HEK293 (cell line): ENCODE measurements at regions not wholly inside any gene's neighbourhood (a gene's known extent, or its start where the extent isn't known, plus 50 kb on each side); places are given as distances from the start of the nearest gene placed in this dataset.

Source experiments
- KLF8 ChIP-seq: fragments of 450-650 bp; formaldehyde crosslinking; IDR thresholded peaks from 2 replicates; pipeline ENCODE4 v1.5.1; 2016; ENCODE audit warnings: missing biosample characterization, missing genetic modification characterization
- YY1 ChIP-seq: fragments of 450-650 bp; formaldehyde crosslinking; IDR thresholded peaks from 2 replicates; pipeline ENCODE4 v1.5.1; 2018; ENCODE audit warnings: missing biosample characterization, missing genetic modification characterization
- ZNF548 ChIP-seq: fragments of 450-650 bp; formaldehyde crosslinking; IDR thresholded peaks from 2 replicates; pipeline ENCODE4 v1.5.1; 2016; ENCODE audit warnings: missing biosample characterization, missing genetic modification characterization
- ZNF645 ChIP-seq: fragments of 450-650 bp; formaldehyde crosslinking; IDR thresholded peaks from 2 replicates; pipeline ENCODE4; 2016; ENCODE audit warnings: missing biosample characterization, missing genetic modification characterization
- TF ChIP-seq, protein P1 (sequence below): fragments of 450-650 bp; formaldehyde crosslinking; IDR thresholded peaks from 2 replicates; pipeline ENCODE4 v1.5.1; 2016; ENCODE audit warnings: missing biosample characterization, missing genetic modification characterization
- TF ChIP-seq, protein P2 (sequence below): fragments of 450-650 bp; formaldehyde crosslinking; IDR thresholded peaks from 2 replicates; pipeline ENCODE4 v1.5.1; 2016; ENCODE audit warnings: missing biosample characterization, missing genetic modification characterization

DNA sequence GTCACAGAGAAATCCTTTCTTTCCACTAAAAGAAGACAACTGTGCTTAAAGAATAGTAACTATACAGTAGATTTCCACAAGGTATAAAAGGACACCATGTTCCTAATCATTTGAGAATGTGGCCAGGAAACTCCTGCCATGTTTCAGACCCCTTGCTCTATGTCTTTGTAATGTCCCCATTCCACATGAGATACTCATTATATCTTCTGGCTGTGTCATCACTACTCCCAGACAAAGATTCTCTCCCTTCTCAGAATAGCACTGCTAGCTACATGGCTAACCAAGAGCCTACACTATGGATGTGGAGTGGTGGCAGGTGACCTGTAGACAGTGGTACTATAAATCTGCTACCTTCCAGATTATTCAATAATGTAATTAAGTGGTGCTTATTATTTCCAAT, 218.1 kb upstream of the MCHR2 start:
- TF ChIP-seq, protein P1, sequence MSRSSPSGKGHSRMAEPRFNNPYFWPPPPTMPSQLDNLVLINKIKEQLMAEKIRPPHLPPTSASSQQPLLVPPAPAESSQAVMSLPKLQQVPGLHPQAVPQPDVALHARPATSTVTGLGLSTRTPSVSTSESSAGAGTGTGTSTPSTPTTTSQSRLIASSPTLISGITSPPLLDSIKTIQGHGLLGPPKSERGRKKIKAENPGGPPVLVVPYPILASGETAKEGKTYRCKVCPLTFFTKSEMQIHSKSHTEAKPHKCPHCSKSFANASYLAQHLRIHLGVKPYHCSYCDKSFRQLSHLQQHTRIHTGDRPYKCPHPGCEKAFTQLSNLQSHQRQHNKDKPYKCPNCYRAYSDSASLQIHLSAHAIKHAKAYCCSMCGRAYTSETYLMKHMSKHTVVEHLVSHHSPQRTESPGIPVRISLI (tag by site-specific recombination): no peak
- TF ChIP-seq ZNF548: no peak
- TF ChIP-seq ZNF645 (tag by site-specific recombination): no peak
- TF ChIP-seq, protein P2, sequence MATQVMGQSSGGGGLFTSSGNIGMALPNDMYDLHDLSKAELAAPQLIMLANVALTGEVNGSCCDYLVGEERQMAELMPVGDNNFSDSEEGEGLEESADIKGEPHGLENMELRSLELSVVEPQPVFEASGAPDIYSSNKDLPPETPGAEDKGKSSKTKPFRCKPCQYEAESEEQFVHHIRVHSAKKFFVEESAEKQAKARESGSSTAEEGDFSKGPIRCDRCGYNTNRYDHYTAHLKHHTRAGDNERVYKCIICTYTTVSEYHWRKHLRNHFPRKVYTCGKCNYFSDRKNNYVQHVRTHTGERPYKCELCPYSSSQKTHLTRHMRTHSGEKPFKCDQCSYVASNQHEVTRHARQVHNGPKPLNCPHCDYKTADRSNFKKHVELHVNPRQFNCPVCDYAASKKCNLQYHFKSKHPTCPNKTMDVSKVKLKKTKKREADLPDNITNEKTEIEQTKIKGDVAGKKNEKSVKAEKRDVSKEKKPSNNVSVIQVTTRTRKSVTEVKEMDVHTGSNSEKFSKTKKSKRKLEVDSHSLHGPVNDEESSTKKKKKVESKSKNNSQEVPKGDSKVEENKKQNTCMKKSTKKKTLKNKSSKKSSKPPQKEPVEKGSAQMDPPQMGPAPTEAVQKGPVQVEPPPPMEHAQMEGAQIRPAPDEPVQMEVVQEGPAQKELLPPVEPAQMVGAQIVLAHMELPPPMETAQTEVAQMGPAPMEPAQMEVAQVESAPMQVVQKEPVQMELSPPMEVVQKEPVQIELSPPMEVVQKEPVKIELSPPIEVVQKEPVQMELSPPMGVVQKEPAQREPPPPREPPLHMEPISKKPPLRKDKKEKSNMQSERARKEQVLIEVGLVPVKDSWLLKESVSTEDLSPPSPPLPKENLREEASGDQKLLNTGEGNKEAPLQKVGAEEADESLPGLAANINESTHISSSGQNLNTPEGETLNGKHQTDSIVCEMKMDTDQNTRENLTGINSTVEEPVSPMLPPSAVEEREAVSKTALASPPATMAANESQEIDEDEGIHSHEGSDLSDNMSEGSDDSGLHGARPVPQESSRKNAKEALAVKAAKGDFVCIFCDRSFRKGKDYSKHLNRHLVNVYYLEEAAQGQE (tag by site-specific recombination): no peak
- no peak for TF ChIP-seq YY1
- TF ChIP-seq KLF8 (tag by site-specific recombination): no peak
